Astrocyte of the hippocampus (primary cell): ENCODE measurements at regions not wholly inside any gene's neighbourhood (a gene's known extent, or its start where the extent isn't known, plus 50 kb on each side); places are given as distances from the start of the nearest gene placed in this dataset.

Source experiments
- DNase-seq: peaks from one replicate; pipeline ENCODE4 v3.0.0; 2011; ENCODE audit warnings: low read depth, low spot score

- DNase-seq, result no peak
These were observed 551.8 kb downstream of the PLCL1 start for GRCh38 chr2:198356157-198356556.

GRCh38 chr2:198351647-198352046, 547.3 kb downstream of the PLCL1 start:
- DNase-seq, result no peak

- no peak for DNase-seq
These were observed 543.6 kb downstream of the PLCL1 start for GRCh38 chr2:198347946-198348345.

- no peak for DNase-seq
These were observed 543.0 kb downstream of the PLCL1 start for GRCh38 chr2:198347349-198347748.

- no peak for DNase-seq
These were observed 539.1 kb downstream of the PLCL1 start for GRCh38 chr2:198343471-198343870.

- DNase-seq, result no peak
These were observed 536.5 kb downstream of the PLCL1 start for GRCh38 chr2:198340846-198341245.

GRCh38 chr2:198339116-198339515, 534.7 kb downstream of the PLCL1 start:
- no peak for DNase-seq

GRCh38 chr2:198337368-198337767, 533.0 kb downstream of the PLCL1 start:
- no peak for DNase-seq

- no peak for DNase-seq
These were observed 524.1 kb downstream of the PLCL1 start for GRCh38 chr2:198328454-198328853.

- DNase-seq, result no peak
These were observed 523.1 kb downstream of the PLCL1 start for GRCh38 chr2:198327526-198327925.

GRCh38 chr2:198326431-198326830, 522.0 kb downstream of the PLCL1 start:
- no peak for DNase-seq

- no peak for DNase-seq
These were observed 521.0 kb downstream of the PLCL1 start for GRCh38 chr2:198325359-198325758.

- no peak for DNase-seq
These were observed 519.7 kb downstream of the PLCL1 start for GRCh38 chr2:198324071-198324470.

- DNase-seq, result no peak
These were observed 517.9 kb downstream of the PLCL1 start for GRCh38 chr2:198322275-198322674.

GRCh38 chr2:198321522-198322088, 517.2 kb downstream of the PLCL1 start:
- no peak for DNase-seq

- no peak for DNase-seq
These were observed 512.5 kb downstream of the PLCL1 start for GRCh38 chr2:198316852-198317396.

GRCh38 chr2:198315791-198316630, 511.6 kb downstream of the PLCL1 start:
- no peak for DNase-seq

GRCh38 chr2:198314559-198315153, 510.3 kb downstream of the PLCL1 start:
- peak; percentile 74 for DNase-seq

GRCh38 chr2:198312596-198313483, 508.4 kb downstream of the PLCL1 start:
- DNase-seq, result no peak

- no peak for DNase-seq
These were observed 506.6 kb downstream of the PLCL1 start for GRCh38 chr2:198311020-198311419.

- peak; percentile 76 for DNase-seq
These were observed 505.4 kb downstream of the PLCL1 start for GRCh38 chr2:198309673-198310280.
